LNCAP (cell line): ENCODE measurements at regions not wholly inside any gene's neighbourhood (a gene's known extent, or its start where the extent isn't known, plus 50 kb on each side); places are given as distances from the start of the nearest gene placed in this dataset.

Experiments used
- CTCF ChIP-seq: fragments of 450-650 bp; IDR thresholded peaks from 2 replicates; pipeline ENCODE4 v1.5.1; 2017; ENCODE audit warnings: mild to moderate bottlenecking

DNA sequence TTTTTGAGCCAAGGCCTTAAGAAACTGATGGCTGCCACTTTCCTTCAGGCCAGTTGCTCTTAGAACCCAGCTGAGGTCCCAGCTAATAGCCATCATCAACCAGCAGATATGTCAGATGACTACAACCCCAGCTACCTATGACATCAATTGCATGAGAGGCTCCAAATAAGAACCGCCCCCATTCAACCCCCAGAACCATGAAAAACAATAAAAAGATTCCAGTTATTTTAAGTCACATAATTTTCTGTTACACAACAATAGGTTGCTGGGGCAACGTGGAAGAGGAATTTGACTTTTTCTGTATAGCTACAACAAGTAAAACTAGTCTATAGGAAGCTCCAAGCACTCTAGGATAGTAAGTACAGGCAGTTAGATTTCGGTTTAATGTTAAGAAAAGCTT lies 216.3 kb upstream of the MTNR1B start:
- no peak for TF ChIP-seq CTCF

- no peak for TF ChIP-seq CTCF
Observed at GRCh38 chr11:92758241-92758780, 211.1 kb upstream of the MTNR1B start.

DNA sequence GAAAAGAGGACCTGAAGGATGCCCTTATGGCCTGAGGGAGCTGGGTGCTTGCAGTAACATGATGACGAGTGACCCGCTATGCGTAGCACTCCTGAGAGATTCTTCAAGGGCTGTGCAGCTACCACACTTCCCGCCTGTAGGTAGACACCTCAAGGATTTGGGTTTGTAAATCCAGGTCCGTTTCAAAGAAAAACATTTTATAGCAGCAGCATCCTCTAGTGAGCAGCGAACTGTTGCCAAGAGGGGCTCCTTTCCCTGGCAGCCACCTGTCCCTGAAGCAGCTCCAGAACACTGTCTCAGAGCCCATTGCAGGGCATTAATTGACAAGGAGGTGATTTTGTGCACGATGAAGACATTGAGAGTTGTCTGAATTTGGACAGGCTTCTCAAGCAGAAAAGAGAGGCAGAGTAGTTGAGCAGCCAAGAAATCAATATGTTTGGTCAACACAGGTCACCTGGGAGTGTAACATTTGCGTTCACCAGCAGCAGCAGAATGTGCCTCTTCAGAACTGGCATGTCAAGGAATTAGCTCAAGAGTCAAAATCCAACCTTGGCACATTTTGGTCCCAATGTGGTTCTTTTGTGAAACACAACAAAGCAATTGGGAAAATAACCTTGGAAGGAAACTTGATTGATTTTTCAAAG lies 209.8 kb upstream of the MTNR1B start:
- TF ChIP-seq CTCF, result no peak

- no peak for TF ChIP-seq CTCF
Observed at GRCh38 chr11:92762121-92762540, 207.3 kb upstream of the MTNR1B start.

DNA sequence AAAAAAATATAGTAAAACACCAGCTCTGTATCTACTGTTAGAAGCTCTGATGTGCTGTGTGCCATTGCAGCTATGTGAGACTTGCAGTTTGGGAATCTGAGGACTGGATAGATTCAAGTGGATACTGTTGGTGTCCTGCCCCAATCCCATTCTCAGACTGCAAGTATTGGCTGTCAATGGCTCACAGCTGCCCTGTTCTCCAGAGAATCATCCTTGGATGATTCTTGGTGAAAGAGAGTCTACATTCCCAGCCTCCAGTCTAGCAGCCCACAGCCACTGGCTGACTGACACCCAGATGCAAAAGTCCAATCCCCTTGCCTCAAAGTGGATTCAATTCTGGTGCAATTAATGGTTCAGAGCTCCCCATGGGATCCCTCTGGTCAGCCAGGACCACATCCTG lies 206.1 kb upstream of the MTNR1B start:
- TF ChIP-seq CTCF, result no peak

- no peak for TF ChIP-seq CTCF
Observed at GRCh38 chr11:92764128-92764527, 205.3 kb upstream of the MTNR1B start.

GRCh38 chr11:92765082-92765840 lies 204.2 kb upstream of the MTNR1B start:
- TF ChIP-seq CTCF, result no peak
